GM21447 (cell line): ENCODE measurements at regions not wholly inside any gene's neighbourhood (a gene's known extent, or its start where the extent isn't known, plus 50 kb on each side); places are given as distances from the start of the nearest gene placed in this dataset.

Experiments
- ATAC-seq: cut with Tn5 transposase; IDR thresholded peaks from one replicate; pipeline ENCODE4 v1.9.1; 2021; ENCODE audit not compliant: unreplicated experiment

GRCh38 chr7:33750177-33750576, 155.2 kb upstream of the BMPER start:
- peak; percentile 91 for ATAC-seq

GRCh38 chr7:33751443-33751842, 153.9 kb upstream of the BMPER start:
- no peak for ATAC-seq

GRCh38 chr7:33753881-33754525, 151.3 kb upstream of the BMPER start:
- no peak for ATAC-seq

- no peak for ATAC-seq
Measured at GRCh38 chr7:33754933-33755928, 150.1 kb upstream of the BMPER start.

- ATAC-seq = no peak
Measured at GRCh38 chr7:33757050-33757449, 148.3 kb upstream of the BMPER start.

GRCh38 chr7:33757563-33758165, 147.7 kb upstream of the BMPER start:
- ATAC-seq = no peak

GRCh38 chr7:33760146-33760545, 145.2 kb upstream of the BMPER start:
- no peak for ATAC-seq

GRCh38 chr7:33760834-33761233, 144.5 kb upstream of the BMPER start:
- no peak for ATAC-seq

GRCh38 chr7:33761449-33762080, 143.8 kb upstream of the BMPER start:
- ATAC-seq = no peak

GRCh38 chr7:33762151-33762910, 143.0 kb upstream of the BMPER start:
- no peak for ATAC-seq

- ATAC-seq = no peak
Measured at GRCh38 chr7:33762911-33763306, 142.4 kb upstream of the BMPER start.

- ATAC-seq = no peak
Measured at GRCh38 chr7:33764752-33765451, 140.4 kb upstream of the BMPER start.

GRCh38 chr7:33766405-33766804, 138.9 kb upstream of the BMPER start:
- no peak for ATAC-seq

- no peak for ATAC-seq
Measured at GRCh38 chr7:33769930-33770329, 135.4 kb upstream of the BMPER start.

GRCh38 chr7:33770576-33770975, 134.8 kb upstream of the BMPER start:
- no peak for ATAC-seq

GRCh38 chr7:33771422-33771821, 133.9 kb upstream of the BMPER start:
- no peak for ATAC-seq

- no peak for ATAC-seq
Measured at GRCh38 chr7:33773053-33773452, 132.3 kb upstream of the BMPER start.

GRCh38 chr7:33774762-33775523, 130.4 kb upstream of the BMPER start:
- no peak for ATAC-seq

GRCh38 chr7:33775790-33776189, 129.5 kb upstream of the BMPER start:
- no peak for ATAC-seq
